ENCODE measurements at regions not wholly inside any gene's neighbourhood (a gene's known extent, or its start where the extent isn't known, plus 50 kb on each side); places are given as distances from the start of the nearest gene placed in this dataset.

DNA sequence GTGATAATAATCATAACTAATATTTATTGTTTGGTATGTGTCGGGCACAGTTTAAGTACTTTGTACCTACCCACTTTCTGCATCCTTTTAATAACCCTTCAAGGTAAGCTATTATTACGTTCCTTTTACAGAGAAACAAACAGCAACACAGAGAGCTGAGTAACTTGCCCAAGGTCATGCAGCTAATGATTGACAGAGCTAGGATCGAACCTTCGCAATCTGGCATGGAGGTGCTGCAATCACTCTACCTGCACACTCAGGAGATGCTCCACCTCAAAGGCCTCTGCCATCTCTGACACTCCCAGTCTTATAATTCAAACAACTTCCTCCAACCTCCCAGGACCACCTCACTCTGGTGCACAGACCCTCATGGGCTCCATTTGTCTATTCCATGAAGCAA is 137.2 kb downstream of the DMRTA2 start:
- H3K4me1 ChIP-seq (replicated peaks in 1 of 2): no peaks in the 10 kb centered on the region
- H3K27ac ChIP-seq: no peak overlapping the region
- 25 to 100% (median 89%) methylated on average over 1 to 4 of the region's 4 CpGs; no CpG with 5 or more reads in 2 of the 10 experiments for WGBS, 10 experiments
- in situ Hi-C loops (cut with MboI; ENCODE audit: low pct_unique_long_range_greater_than_20kb in 2 of 9, low sequenced_read_pairs in 9 of 9, unreplicated experiment in 9 of 9): no loop called here
- no peak for ATAC-seq (replicated peaks in 6 of 8)
- H3K4me3 ChIP-seq: no peak overlapping the region

DNA sequence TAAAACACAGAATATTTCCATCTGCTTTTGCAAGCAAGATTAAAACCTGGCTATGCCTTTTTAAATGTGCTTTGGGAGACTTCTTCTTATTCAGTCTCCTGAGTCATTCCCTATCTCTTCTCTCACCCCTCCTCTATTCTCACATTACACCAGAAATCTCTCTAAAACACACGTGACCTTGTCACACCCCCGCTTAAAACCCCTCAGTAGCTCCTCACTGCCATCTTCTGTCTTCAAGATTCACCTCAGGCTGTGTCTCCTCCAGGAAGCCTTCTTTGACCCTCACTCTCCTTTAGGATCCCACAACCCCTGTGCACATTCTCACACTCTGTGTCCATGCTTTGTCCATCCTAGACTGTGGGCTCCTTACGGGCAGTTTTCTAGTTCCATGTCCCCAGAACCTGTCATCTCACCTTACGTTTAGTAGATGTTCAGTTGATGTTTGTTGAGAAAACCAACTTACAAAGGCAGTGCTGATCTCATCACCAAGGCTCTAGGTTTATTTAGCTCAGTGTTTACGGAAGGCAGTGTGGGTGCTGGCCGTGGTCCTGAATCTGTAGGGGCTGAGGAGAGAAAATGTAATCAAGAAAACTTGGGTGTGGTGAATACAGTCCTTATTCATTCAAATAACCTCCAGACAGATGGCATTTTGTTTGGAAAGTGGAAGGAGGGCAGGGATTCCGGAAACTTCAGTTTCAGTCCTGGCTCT is 143.5 kb downstream of the DMRTA2 start:
- WGBS, 10 experiments: 4 to 42% (median 30%) methylated on average over 2 to 7 of the region's 7 CpGs
- Histone ChIP-seq H3K4me1 (replicated peaks in 1 of 2) (peaks cover 43 to 48% of the 10 kb centered on the region in 2 donors), H3K4me3 (no peak overlapping the region), H3K27ac (no peak overlapping the region)
- in situ Hi-C loops (cut with MboI; ENCODE audit: low pct_unique_long_range_greater_than_20kb in 2 of 9, low sequenced_read_pairs in 9 of 9, unreplicated experiment in 9 of 9): no loop called here
- ATAC-seq (replicated peaks in 6 of 8): peak in 7 of 8 experiments; percentile 10 to 93 (median 41)

DNA sequence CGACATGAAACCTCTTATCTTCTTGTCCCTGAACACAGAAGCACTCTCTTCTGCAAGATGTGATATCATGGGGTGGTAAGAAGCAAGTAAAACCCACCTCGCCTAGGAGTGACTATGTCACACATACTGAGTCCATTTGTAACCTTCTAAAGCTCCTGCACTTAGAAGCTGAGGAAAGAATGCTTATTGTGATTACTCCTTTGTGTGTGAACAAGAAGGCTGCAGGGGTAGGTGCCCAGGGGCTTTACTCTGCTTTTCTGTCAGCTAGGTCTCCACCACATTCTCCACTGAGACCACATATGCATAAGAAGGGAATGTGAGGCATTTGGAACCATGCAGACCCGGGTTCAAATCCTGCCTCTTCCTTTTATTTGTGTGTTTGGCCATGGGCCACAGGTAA is 144.3 kb downstream of the DMRTA2 start:
- Histone ChIP-seq H3K27ac (peak overlapping the region; percentile 59 to 64), H3K4me3 (no peak overlapping the region), H3K4me1 (replicated peaks in 1 of 2) (peaks cover 43 to 51% of the 10 kb centered on the region in 2 donors)
- 0 to 43% (median 11%) methylated on average over 1 to 3 of the region's 3 CpGs; no CpG with 5 or more reads in 2 of the 10 experiments for WGBS, 10 experiments
- peak in 4 of 8 experiments; percentile 11 to 30 (median 22) for ATAC-seq (replicated peaks in 6 of 8)
- in situ Hi-C loops (cut with MboI; ENCODE audit: low pct_unique_long_range_greater_than_20kb in 2 of 9, low sequenced_read_pairs in 9 of 9, unreplicated experiment in 9 of 9): no loop called here

DNA sequence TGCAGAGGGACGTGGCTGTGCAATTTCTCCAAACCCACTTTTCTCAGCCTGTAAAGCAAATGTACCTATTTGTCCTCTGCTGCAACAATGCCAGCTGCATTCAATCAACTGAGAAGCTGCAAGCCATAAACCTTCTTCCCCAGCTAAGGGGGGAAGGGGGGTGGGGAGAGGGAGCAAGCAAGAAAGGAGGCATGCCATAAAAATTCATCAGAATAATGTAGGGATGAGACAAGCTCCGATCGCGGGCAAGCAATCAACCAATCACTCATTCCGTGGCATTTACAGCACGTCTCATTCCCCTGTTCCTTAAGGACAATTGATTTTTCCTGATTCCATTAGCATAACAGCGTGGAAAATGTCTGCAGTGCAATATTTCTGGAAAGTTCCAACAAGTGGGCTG is 144.8 kb downstream of the DMRTA2 start:
- WGBS, 10 experiments: 0 to 34% (median 0%) methylated on average over 1 to 6 of the region's 7 CpGs
- Histone ChIP-seq H3K4me3 (no peak overlapping the region), H3K27ac (peak overlapping the region; percentile 59 to 76), H3K4me1 (replicated peaks in 1 of 2) (peaks cover 43 to 56% of the 10 kb centered on the region in 2 donors)
- in situ Hi-C loops (cut with MboI; ENCODE audit: low pct_unique_long_range_greater_than_20kb in 2 of 9, low sequenced_read_pairs in 9 of 9, unreplicated experiment in 9 of 9): no loop called here
- peak in 5 of 8 experiments; percentile 73 to 86 (median 79) for ATAC-seq (replicated peaks in 6 of 8)

DNA sequence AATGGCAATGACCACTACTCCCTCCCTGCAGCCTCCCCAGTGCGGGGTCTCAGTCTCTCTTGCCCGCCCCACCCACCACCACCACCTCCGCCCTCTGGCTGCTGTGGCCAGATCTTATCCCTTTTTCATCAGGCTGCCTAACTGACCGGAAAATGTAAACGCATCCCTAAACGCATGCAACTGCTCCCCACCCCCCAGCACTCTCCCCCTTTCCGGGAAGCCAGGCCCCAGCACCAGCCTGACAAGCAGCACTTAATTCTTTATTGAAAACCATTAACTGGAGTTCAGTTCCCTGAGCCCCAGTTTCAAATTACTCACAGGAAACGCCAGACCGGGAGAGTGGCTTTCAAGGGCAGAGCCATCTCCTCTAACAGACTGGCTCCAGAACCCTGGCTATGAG is 147.7 kb downstream of the DMRTA2 start:
- WGBS, 10 experiments: 0% methylated on average over 1 to 6 of the region's 9 CpGs; no CpG with 5 or more reads in 6 of the 10 experiments
- peaks cover 60 to 72% of the 10 kb centered on the region in 2 donors for H3K4me1 ChIP-seq (replicated peaks in 1 of 2)
- no peak overlapping the region for H3K4me3 ChIP-seq
- ATAC-seq (replicated peaks in 6 of 8): peak in 6 of 8 experiments; percentile 37 to 61 (median 59)
- in situ Hi-C loops (cut with MboI; ENCODE audit: low pct_unique_long_range_greater_than_20kb in 2 of 9, low sequenced_read_pairs in 9 of 9, unreplicated experiment in 9 of 9): no loop called here
- peak overlapping the region; percentile 78 to 85 for H3K27ac ChIP-seq

DNA sequence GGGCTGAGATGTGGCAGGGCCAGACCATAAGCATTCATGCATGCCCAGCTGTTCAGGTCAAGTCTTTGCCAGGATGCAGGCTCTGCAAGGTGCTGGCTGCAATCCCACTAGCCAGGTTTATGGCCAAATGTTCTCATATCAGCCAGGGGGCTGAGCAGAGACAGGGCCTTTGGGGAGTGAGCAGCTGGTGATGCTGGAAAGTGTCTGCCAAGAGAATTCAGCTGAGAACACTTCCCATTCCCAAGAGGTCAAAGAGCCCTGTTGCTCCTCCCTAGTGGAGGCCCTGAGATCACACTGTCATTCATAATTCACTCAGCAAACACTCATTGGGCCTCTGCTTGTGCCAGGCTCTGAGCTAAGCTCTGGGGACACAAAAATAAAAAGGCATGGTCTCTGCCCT is 150.3 kb downstream of the DMRTA2 start:
- Histone ChIP-seq H3K27ac (no peak overlapping the region), H3K4me3 (no peak overlapping the region), H3K4me1 (replicated peaks in 1 of 2) (peaks cover 45 to 60% of the 10 kb centered on the region in 2 donors)
- peak in 3 of 8 experiments; percentile 8 to 20 (median 12) for ATAC-seq (replicated peaks in 6 of 8)
- in situ Hi-C loops (cut with MboI; ENCODE audit: low pct_unique_long_range_greater_than_20kb in 2 of 9, low sequenced_read_pairs in 9 of 9, unreplicated experiment in 9 of 9): no loop called here

DNA sequence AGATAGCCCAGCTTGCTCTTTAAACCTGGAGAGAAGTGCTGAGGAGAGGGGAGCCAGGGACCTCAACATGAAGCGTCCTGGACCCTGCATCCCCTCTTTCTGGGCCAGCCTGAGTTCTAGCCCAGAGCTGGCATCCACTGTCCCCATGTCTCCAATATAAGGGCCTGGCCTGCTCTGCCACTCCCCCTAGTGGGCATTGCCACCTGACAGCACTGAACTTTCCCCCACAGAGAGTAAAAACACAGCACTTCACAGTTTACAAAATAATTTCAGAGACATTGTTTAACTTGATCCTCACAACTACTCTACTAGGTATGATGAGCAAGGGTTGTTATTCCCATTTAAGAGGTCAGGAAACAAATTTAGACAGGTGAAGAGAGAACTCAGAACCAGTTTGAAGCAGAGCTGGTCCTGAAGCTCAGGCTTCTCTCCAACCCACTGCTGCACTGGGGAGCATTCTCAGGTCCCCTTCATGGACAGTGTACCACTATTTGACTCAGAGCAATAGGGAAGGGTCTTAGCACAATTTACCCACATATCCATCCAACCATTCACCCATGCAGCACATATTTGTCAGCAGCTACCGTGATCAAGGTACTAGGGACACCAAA is 151.2 kb downstream of the DMRTA2 start:
- in situ Hi-C loops (cut with MboI; ENCODE audit: low pct_unique_long_range_greater_than_20kb in 2 of 9, low sequenced_read_pairs in 9 of 9, unreplicated experiment in 9 of 9): no loop called here
- Histone ChIP-seq H3K4me1 (replicated peaks in 1 of 2) (peaks cover 37 to 53% of the 10 kb centered on the region in 2 donors), H3K27ac (no peak overlapping the region), H3K4me3 (no peak overlapping the region)
- 0 to 100% (median 54%) methylated on average over 1 to 2 of the region's 2 CpGs; no CpG with 5 or more reads in 4 of the 10 experiments for WGBS, 10 experiments
- ATAC-seq (replicated peaks in 6 of 8): peak; percentile 49 to 82 (median 65)

DNA sequence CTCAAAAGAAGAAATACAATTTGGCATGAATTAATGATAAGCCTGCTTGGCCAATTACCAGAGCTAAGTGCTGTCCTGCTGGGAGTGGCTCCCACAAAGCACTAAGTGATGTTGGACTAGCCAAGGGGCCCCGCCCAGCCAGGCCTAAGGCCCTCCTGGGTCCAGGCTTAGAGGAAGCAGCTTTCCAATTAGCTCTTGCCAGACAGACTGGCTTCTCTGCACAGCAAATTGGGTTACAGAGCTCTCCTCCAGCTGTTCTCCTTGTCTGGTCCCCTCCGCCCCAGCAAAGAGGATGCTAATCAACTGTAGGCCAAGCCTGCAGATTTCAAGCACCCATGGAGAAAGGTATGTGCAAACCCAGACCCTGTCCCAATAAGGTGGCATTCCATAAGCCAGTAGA is 151.9 kb downstream of the DMRTA2 start:
- in situ Hi-C loops (cut with MboI; ENCODE audit: low pct_unique_long_range_greater_than_20kb in 2 of 9, low sequenced_read_pairs in 9 of 9, unreplicated experiment in 9 of 9): no loop called here
- Histone ChIP-seq H3K4me1 (replicated peaks in 1 of 2) (peaks cover 40 to 53% of the 10 kb centered on the region in 2 donors), H3K27ac (no peak overlapping the region), H3K4me3 (no peak overlapping the region)
- WGBS, 10 experiments: 60 to 90% (median 84%) methylated on average over 1 to 2 of the region's 2 CpGs; no CpG with 5 or more reads in 6 of the 10 experiments
- no peak for ATAC-seq (replicated peaks in 6 of 8)

DNA sequence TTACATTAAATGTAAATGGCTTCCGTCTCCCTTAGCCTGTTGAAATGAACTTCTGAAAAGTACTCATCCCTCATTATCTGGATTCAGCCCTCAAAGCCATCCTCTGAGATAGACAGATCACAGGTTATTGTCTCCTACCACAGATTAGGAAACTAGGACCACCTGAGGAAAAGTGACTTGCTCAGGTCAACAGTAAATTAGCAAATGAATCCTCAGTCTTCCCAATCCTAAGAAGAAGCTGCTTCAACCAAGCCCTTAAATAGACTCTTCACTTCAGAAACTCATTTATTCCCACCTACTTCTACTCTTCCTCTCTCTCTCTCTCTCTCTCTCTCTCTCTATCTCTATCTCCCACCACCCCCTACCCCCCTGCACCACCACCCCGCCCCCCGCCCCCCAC is 152.3 kb downstream of the DMRTA2 start:
- peaks cover 40 to 53% of the 10 kb centered on the region in 2 donors for H3K4me1 ChIP-seq (replicated peaks in 1 of 2)
- ATAC-seq (replicated peaks in 6 of 8): no peak
- in situ Hi-C loops (cut with MboI; ENCODE audit: low pct_unique_long_range_greater_than_20kb in 2 of 9, low sequenced_read_pairs in 9 of 9, unreplicated experiment in 9 of 9): no loop called here
- no peak overlapping the region for H3K4me3 ChIP-seq
- 0 to 100% (median 80%) methylated on average over 1 of the region's 3 CpGs; no CpG with 5 or more reads in 1 of the 10 experiments for WGBS, 10 experiments
- H3K27ac ChIP-seq: no peak overlapping the region

DNA sequence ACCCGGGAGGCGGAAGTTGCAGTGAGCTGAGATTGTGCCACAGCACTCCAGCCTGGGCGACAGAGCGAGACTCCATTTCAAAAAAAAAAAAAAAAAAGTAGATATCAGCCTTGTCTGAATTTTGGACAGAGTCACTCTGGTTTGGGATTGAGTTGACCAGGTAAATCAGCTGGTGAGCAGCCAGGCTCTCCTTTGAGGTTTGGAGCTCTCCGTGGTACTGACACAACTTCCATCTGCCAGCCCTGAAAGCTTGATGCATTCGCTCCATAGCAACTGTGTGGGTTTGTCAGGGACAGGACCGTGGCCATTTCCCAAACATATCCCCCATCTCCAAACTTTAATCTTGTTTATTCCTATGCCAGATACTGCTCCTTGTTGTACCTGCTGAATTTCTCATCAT is 155.2 kb downstream of the DMRTA2 start:
- in situ Hi-C loops (cut with MboI; ENCODE audit: low pct_unique_long_range_greater_than_20kb in 2 of 9, low sequenced_read_pairs in 9 of 9, unreplicated experiment in 9 of 9): no loop called here
- no peak overlapping the region for H3K27ac ChIP-seq
- no peak overlapping the region for H3K4me3 ChIP-seq
- WGBS, 10 experiments: 20 to 86% (median 81%) methylated on average over 2 to 6 of the region's 7 CpGs; no CpG with 5 or more reads in 4 of the 10 experiments
- no peak for ATAC-seq (replicated peaks in 6 of 8)
- peaks cover 35 to 43% of the 10 kb centered on the region in 2 donors for H3K4me1 ChIP-seq (replicated peaks in 1 of 2)

DNA sequence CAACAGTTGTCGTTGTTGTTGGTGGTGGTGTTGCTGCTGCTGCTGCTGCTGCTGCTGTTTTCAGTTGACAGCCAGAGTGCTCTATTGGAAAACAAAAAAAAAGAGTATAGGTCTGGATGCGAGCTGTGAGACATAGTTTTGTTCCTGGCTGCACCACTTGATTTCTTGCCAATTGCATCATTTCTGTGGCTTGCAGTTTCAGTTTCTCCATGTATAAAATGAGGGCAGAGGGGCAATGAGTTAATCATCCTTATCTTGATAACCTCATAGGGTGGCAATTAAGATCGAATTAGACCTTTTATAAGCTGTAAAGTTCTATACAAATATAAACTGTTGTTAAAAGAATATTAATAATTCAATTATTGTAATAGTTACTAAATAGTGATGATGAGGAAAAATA is 156.7 kb downstream of the DMRTA2 start:
- peaks cover 26 to 34% of the 10 kb centered on the region in 2 donors for H3K4me1 ChIP-seq (replicated peaks in 1 of 2)
- 0 to 67% (median 28%) methylated on average over 1 to 3 of the region's 3 CpGs for WGBS, 10 experiments
- peak overlapping the region; percentile 62 to 75 for H3K27ac ChIP-seq
- in situ Hi-C loops (cut with MboI; ENCODE audit: low pct_unique_long_range_greater_than_20kb in 2 of 9, low sequenced_read_pairs in 9 of 9, unreplicated experiment in 9 of 9): no loop called here
- peak in 6 of 8 experiments; percentile 21 to 86 (median 80) for ATAC-seq (replicated peaks in 6 of 8)
- no peak overlapping the region for H3K4me3 ChIP-seq

DNA sequence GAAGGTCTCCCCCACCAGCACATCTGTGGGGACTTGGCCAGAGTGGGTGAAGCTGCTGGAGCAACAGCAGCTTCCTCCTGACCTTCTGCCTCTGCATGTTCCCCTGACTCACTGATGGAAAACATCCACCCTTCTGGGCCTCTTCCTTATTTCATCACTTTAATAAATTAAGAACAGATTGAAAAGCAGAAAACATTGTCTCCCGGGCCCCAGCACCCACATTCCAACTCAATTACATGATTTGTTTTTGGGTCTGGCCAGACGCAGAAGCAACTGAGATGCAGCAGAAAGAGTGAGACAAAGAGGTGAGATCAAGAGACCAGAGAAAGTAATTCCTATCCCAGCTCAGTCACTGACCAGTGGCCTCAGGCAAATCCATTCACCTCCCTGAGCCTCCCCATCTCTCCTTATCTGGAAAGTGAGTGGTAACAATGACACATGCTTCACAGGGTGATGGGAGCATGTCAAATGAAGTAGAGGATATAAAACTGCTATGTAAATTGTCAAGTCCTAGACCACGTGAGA is 157.1 kb downstream of the ELAVL4 start:
- peak in 7 of 8 experiments; percentile 60 to 83 (median 64) for ATAC-seq (replicated peaks in 6 of 8)

DNA sequence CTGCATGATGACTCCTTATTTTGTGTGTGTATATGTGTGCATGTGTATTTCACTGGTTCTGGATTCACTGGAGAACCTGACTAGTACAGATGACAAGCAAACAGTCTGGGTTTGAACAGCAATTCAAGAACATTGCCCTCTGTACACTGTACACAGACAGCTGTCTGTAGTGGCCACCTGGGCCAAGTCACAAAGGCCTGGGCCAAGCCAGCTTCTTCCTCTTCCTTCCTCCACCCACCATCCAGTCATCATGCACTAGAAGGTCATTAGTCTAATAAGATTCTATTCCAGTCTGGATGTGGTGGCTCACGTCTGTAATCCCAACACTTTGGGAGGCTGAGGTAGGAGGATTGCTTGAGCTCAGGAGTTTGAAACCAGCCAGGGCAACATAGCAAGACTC is 155.9 kb downstream of the ELAVL4 start:
- peaks cover 24 to 31% of the 10 kb centered on the region in 2 donors for H3K4me1 ChIP-seq (replicated peaks in 1 of 2)
- WGBS, 10 experiments: 33 to 86% (median 67%) methylated on average over 1 of the region's 1 CpG; no CpG with 5 or more reads in 6 of the 10 experiments
- no peak overlapping the region for H3K27ac ChIP-seq
- in situ Hi-C loops (cut with MboI; ENCODE audit: low pct_unique_long_range_greater_than_20kb in 2 of 9, low sequenced_read_pairs in 9 of 9, unreplicated experiment in 9 of 9): no loop called here
- H3K4me3 ChIP-seq: no peak overlapping the region
- no peak for ATAC-seq (replicated peaks in 6 of 8)

More for the DNA sequence above, 157.1 kb downstream of the ELAVL4 start:
- in situ Hi-C loops (cut with MboI; ENCODE audit: low pct_unique_long_range_greater_than_20kb in 2 of 9, low sequenced_read_pairs in 9 of 9, unreplicated experiment in 9 of 9): no loop called here
- Histone ChIP-seq H3K4me3 (no peak overlapping the region), H3K27ac (peak overlapping the region; percentile 62 to 75), H3K4me1 (replicated peaks in 1 of 2) (peaks cover 24 to 31% of the 10 kb centered on the region in 2 donors)
- WGBS, 10 experiments: 0 to 62% (median 46%) methylated on average over 1 to 3 of the region's 3 CpGs

Measured in motor neuron (in vitro differentiated cells).